ENCODE measurements at regions not wholly inside any gene's neighbourhood (a gene's known extent, or its start where the extent isn't known, plus 50 kb on each side); places are given as distances from the start of the nearest gene placed in this dataset.

- ChIA-PET POLR2A (no interaction called here), CTCF (no interaction called here)
- BruUV-seq (replicated peaks), result no TSS peak
- no peaks in the 10 kb centered on the region for H3K4me1 ChIP-seq
- H3K27me3 ChIP-seq (replicated peaks; ENCODE audit: control insufficient read depth, insufficient read depth, low read length), result no peaks in the 10 kb centered on the region
- TF ChIP-seq CTCF (IDR thresholded peaks at IDR 0.05; ENCODE audit: insufficient read depth in 1 of 2, low read depth in 1 of 2, low read length in 1 of 2, severe bottlenecking in 1 of 2, unreplicated experiment in 1 of 2), result no peak
- H3K4me3 ChIP-seq (ENCODE audit: low read depth, low read length), result no peak overlapping the region
- intact Hi-C loops (cut with micrococcal nuclease; ENCODE audit: unreplicated experiment), result no loop called here
- Mint-ChIP-seq H3K27me3 (ENCODE audit: insufficient read depth, unreplicated experiment) (peaks cover 14% of the 10 kb centered on the region), H3K27ac (ENCODE audit: unreplicated experiment) (no peak overlapping the region), H3K36me3 (ENCODE audit: insufficient read depth, unreplicated experiment) (no peaks in the 10 kb centered on the region), H3K4me3 (ENCODE audit: unreplicated experiment) (no peak overlapping the region), H3K4me1 (ENCODE audit: low read depth, unreplicated experiment) (no peaks in the 10 kb centered on the region), H3K9me3 (ENCODE audit: unreplicated experiment) (no peaks in the 10 kb centered on the region)
- H3K36me3 ChIP-seq (ENCODE audit: control insufficient read depth, insufficient read depth, low read length), result no peaks in the 10 kb centered on the region
- H3K9me3 ChIP-seq, result no peaks in the 10 kb centered on the region; the same call in 1 of the 2 replicates
- no peak for DNase-seq
Observed at GRCh38 chr9:120018037-120018436, 561.9 kb downstream of the CDK5RAP2 start.

GRCh38 chr9:120016231-120016630 lies 563.7 kb downstream of the CDK5RAP2 start:
- TF ChIP-seq CTCF (IDR thresholded peaks at IDR 0.05; ENCODE audit: insufficient read depth in 1 of 2, low read depth in 1 of 2, low read length in 1 of 2, severe bottlenecking in 1 of 2, unreplicated experiment in 1 of 2), result no peak
- Histone ChIP-seq H3K36me3 (ENCODE audit: control insufficient read depth, insufficient read depth, low read length) (no peaks in the 10 kb centered on the region), H3K27me3 (replicated peaks; ENCODE audit: control insufficient read depth, insufficient read depth, low read length) (no peaks in the 10 kb centered on the region), H3K4me1 (no peaks in the 10 kb centered on the region), H3K4me3 (ENCODE audit: low read depth, low read length) (no peak overlapping the region), H3K9me3 (no peaks in the 10 kb centered on the region)
- Mint-ChIP-seq H3K27ac (ENCODE audit: unreplicated experiment) (no peak overlapping the region), H3K4me3 (ENCODE audit: unreplicated experiment) (no peak overlapping the region), H3K4me1 (ENCODE audit: low read depth, unreplicated experiment) (no peaks in the 10 kb centered on the region), H3K9me3 (ENCODE audit: unreplicated experiment) (no peaks in the 10 kb centered on the region), H3K27me3 (ENCODE audit: insufficient read depth, unreplicated experiment) (peaks cover 14% of the 10 kb centered on the region), H3K36me3 (ENCODE audit: insufficient read depth, unreplicated experiment) (no peaks in the 10 kb centered on the region)
- no peak for DNase-seq
- CTCF ChIA-PET, result no interaction called here
- intact Hi-C loops (cut with micrococcal nuclease; ENCODE audit: unreplicated experiment), result no loop called here
- no TSS peak for BruUV-seq (replicated peaks)
- POLR2A ChIA-PET, result no interaction called here

GRCh38 chr9:120014796-120015195 lies 565.2 kb downstream of the CDK5RAP2 start:
- H3K9me3 ChIP-seq, result no peaks in the 10 kb centered on the region
- Mint-ChIP-seq H3K4me1 (ENCODE audit: low read depth, unreplicated experiment) (no peaks in the 10 kb centered on the region), H3K9me3 (ENCODE audit: unreplicated experiment) (no peaks in the 10 kb centered on the region), H3K27me3 (ENCODE audit: insufficient read depth, unreplicated experiment) (peaks cover 14% of the 10 kb centered on the region), H3K36me3 (ENCODE audit: insufficient read depth, unreplicated experiment) (no peaks in the 10 kb centered on the region), H3K4me3 (ENCODE audit: unreplicated experiment) (no peak overlapping the region), H3K27ac (ENCODE audit: unreplicated experiment) (no peak overlapping the region)
- H3K4me3 ChIP-seq (ENCODE audit: low read depth, low read length), result no peak overlapping the region
- BruUV-seq (replicated peaks), result no TSS peak
- intact Hi-C loops (cut with micrococcal nuclease; ENCODE audit: unreplicated experiment), result no loop called here
- CTCF ChIA-PET, result no interaction called here
- no peaks in the 10 kb centered on the region for H3K36me3 ChIP-seq (ENCODE audit: control insufficient read depth, insufficient read depth, low read length)
- POLR2A ChIA-PET, result no interaction called here
- H3K4me1 ChIP-seq, result no peaks in the 10 kb centered on the region
- DNase-seq, result no peak
- TF ChIP-seq CTCF (IDR thresholded peaks at IDR 0.05; ENCODE audit: insufficient read depth in 1 of 2, low read depth in 1 of 2, low read length in 1 of 2, severe bottlenecking in 1 of 2, unreplicated experiment in 1 of 2), result no peak
- H3K27me3 ChIP-seq (replicated peaks; ENCODE audit: control insufficient read depth, insufficient read depth, low read length), result no peaks in the 10 kb centered on the region
